ENCODE measurements at regions not wholly inside any gene's neighbourhood (a gene's known extent, or its start where the extent isn't known, plus 50 kb on each side); places are given as distances from the start of the nearest gene placed in this dataset.
"Not testable (repeated sequence)": the region's sequence is repeated elsewhere in the genome, so short reads cannot be mapped to it uniquely, and the experiment has no call there.

- no peak for DNase-seq
Observed at GRCh38 chrX:39779952-39780783, 317.6 kb downstream of the BCOR start.

GRCh38 chrX:39782276-39782675, 315.5 kb downstream of the BCOR start:
- no peak for DNase-seq

GRCh38 chrX:39787999-39788398, 309.8 kb downstream of the BCOR start:
- DNase-seq: no peak

- DNase-seq: no peak
Observed at GRCh38 chrX:39788521-39788920, 309.2 kb downstream of the BCOR start.

- DNase-seq: no peak
Observed at GRCh38 chrX:39791691-39792090, 306.1 kb downstream of the BCOR start.

- DNase-seq: peak in 1 of 3 experiments; percentile 23
Observed at GRCh38 chrX:39795605-39796004, 302.2 kb downstream of the BCOR start.

- no peak for DNase-seq
Observed at GRCh38 chrX:39796856-39797255, 300.9 kb downstream of the BCOR start.

- not testable (repeated sequence) for DNase-seq
Observed at GRCh38 chrX:39798488-39798887, 299.3 kb downstream of the BCOR start.

- no peak for DNase-seq
Observed at GRCh38 chrX:39802354-39802753, 295.4 kb downstream of the BCOR start.

GRCh38 chrX:39802908-39803307, 294.9 kb downstream of the BCOR start:
- no peak for DNase-seq

GRCh38 chrX:39805022-39805421, 292.7 kb downstream of the BCOR start:
- DNase-seq: no peak

GRCh38 chrX:39805825-39806224, 291.9 kb downstream of the BCOR start:
- no peak for DNase-seq

- no peak for DNase-seq
Observed at GRCh38 chrX:39808471-39808917, 289.3 kb downstream of the BCOR start.

- no peak for DNase-seq
Observed at GRCh38 chrX:39809331-39809730, 288.4 kb downstream of the BCOR start.

GRCh38 chrX:39810901-39811300, 286.9 kb downstream of the BCOR start:
- DNase-seq: no peak

GRCh38 chrX:39811376-39811775, 286.4 kb downstream of the BCOR start:
- DNase-seq: no peak

GRCh38 chrX:39813631-39814277, 284.0 kb downstream of the BCOR start:
- DNase-seq: no peak

- peak in 2 of 3 experiments; percentile 38 to 72 for DNase-seq
Observed at GRCh38 chrX:39814391-39814790, 283.4 kb downstream of the BCOR start.

- no peak for DNase-seq
Observed at GRCh38 chrX:39815631-39816030, 282.1 kb downstream of the BCOR start.

GRCh38 chrX:39816871-39817731, 280.7 kb downstream of the BCOR start:
- peak in 1 of 3 experiments; percentile 31 for DNase-seq

- DNase-seq: no peak
Observed at GRCh38 chrX:39817754-39818470, 279.8 kb downstream of the BCOR start.

- DNase-seq: no peak
Observed at GRCh38 chrX:39818750-39819149, 279.0 kb downstream of the BCOR start.

Data from NCI-H1417 (cell line).